Activated naive CD4-positive, alpha-beta T cell treated with anti-CD3 and anti-CD28 coated beads, Interleukin-2, amount 10 ng/mL, durations not matched to agents 7 days and 5 days (primary cell): ENCODE measurements at regions not wholly inside any gene's neighbourhood (a gene's known extent, or its start where the extent isn't known, plus 50 kb on each side); places are given as distances from the start of the nearest gene placed in this dataset.
"Not testable (repeated sequence)": the region's sequence is repeated elsewhere in the genome, so short reads cannot be mapped to it uniquely, and the experiment has no call there.

Source experiments
- CTCF ChIA-PET: fragments of 350-600 bp; sonication (Branson Sonifier 250); formaldehyde crosslinking; loops from one replicate; lab custom pipeline; 2021; ENCODE audit warnings: antibody characterized with exemption; lab: Charles Lee
- DNase-seq: peaks from one replicate; pipeline ENCODE4 v3.0.0-alpha.2; 2020
- H3K27ac Mint-ChIP-seq: one replicate; pipeline ENCODE4 v1.8.0; 2021; ENCODE audit warnings: mild to moderate bottlenecking, moderate library complexity, mixed read lengths
- H3K27me3 Mint-ChIP-seq: one replicate; pipeline ENCODE4 v1.8.0; 2021; ENCODE audit warnings: mild to moderate bottlenecking, mixed read lengths
- H3K36me3 Mint-ChIP-seq: one replicate; pipeline ENCODE4 v1.8.0; 2021; ENCODE audit warnings: mixed read lengths
- H3K4me1 Mint-ChIP-seq: one replicate; pipeline ENCODE4 v1.8.0; 2021; ENCODE audit warnings: mixed read lengths
- H3K4me3 Mint-ChIP-seq: one replicate; pipeline ENCODE4 v1.8.0; 2021; ENCODE audit warnings: mild to moderate bottlenecking, moderate library complexity, mixed read lengths
- H3K9me3 Mint-ChIP-seq: one replicate; pipeline ENCODE4 v1.8.0; 2021; ENCODE audit warnings: mixed read lengths

GRCh38 chr19:57008432-57008831 is 111.4 kb upstream of the USP29 start:
- H3K27ac Mint-ChIP-seq: no peak overlapping the region
- no peaks in the 10 kb centered on the region for H3K27me3 Mint-ChIP-seq
- CTCF ChIA-PET: no interaction called here
- peaks cover 52% of the 10 kb centered on the region for H3K9me3 Mint-ChIP-seq
- H3K4me3 Mint-ChIP-seq: no peak overlapping the region
- H3K4me1 Mint-ChIP-seq: no peaks in the 10 kb centered on the region
- DNase-seq: no peak
- no peaks in the 10 kb centered on the region for H3K36me3 Mint-ChIP-seq

GRCh38 chr19:57010541-57010940 is 109.2 kb upstream of the USP29 start:
- Mint-ChIP-seq H3K36me3 (no peaks in the 10 kb centered on the region), H3K9me3 (peaks cover 65% of the 10 kb centered on the region), H3K27me3 (no peaks in the 10 kb centered on the region), H3K4me3 (no peak overlapping the region), H3K4me1 (no peaks in the 10 kb centered on the region), H3K27ac (no peak overlapping the region)
- CTCF ChIA-PET: no interaction called here
- DNase-seq: no peak

- CTCF ChIA-PET: no interaction called here
- H3K9me3 Mint-ChIP-seq: peaks cover 51% of the 10 kb centered on the region
- no peak overlapping the region for H3K27ac Mint-ChIP-seq
- no peak for DNase-seq
- H3K36me3 Mint-ChIP-seq: no peaks in the 10 kb centered on the region
- no peaks in the 10 kb centered on the region for H3K4me1 Mint-ChIP-seq
- H3K4me3 Mint-ChIP-seq: no peak overlapping the region
- H3K27me3 Mint-ChIP-seq: no peaks in the 10 kb centered on the region
Observed at GRCh38 chr19:57016076-57016475, 103.7 kb upstream of the USP29 start.

DNA sequence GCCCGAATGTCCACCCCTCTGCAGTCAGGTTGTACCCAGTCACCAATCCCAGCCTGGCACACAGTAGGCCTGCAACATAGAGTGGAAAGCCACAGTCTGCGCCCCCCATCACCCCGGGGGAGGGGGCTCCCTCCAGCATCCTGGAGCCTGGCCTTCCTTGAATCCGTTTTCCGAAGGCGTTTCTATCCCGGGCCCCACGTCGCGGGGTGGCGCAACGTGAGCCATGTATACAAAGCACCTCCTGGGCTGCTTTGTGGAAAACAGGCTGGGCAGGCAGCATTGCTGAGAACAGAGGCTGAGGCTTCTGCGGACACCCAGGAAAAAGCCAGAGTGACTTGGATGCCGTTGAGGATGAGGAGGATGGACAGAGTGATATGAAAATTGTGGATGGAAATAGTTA is 103.3 kb upstream of the USP29 start:
- Mint-ChIP-seq H3K9me3 (peaks cover 52% of the 10 kb centered on the region), H3K27ac (no peak overlapping the region), H3K27me3 (no peaks in the 10 kb centered on the region), H3K4me3 (no peak overlapping the region), H3K4me1 (no peaks in the 10 kb centered on the region), H3K36me3 (no peaks in the 10 kb centered on the region)
- no peak for DNase-seq
- CTCF ChIA-PET: no interaction called here

GRCh38 chr19:57025491-57025890 is 94.3 kb upstream of the USP29 start:
- no peaks in the 10 kb centered on the region for H3K36me3 Mint-ChIP-seq
- peaks cover 48% of the 10 kb centered on the region for H3K9me3 Mint-ChIP-seq
- H3K27ac Mint-ChIP-seq: no peak overlapping the region
- no peaks in the 10 kb centered on the region for H3K4me1 Mint-ChIP-seq
- CTCF ChIA-PET: no interaction called here
- no peaks in the 10 kb centered on the region for H3K27me3 Mint-ChIP-seq
- DNase-seq: no peak
- no peak overlapping the region for H3K4me3 Mint-ChIP-seq

- Mint-ChIP-seq H3K9me3 (peaks cover 48% of the 10 kb centered on the region), H3K4me1 (no peaks in the 10 kb centered on the region), H3K27ac (no peak overlapping the region), H3K36me3 (no peaks in the 10 kb centered on the region), H3K27me3 (no peaks in the 10 kb centered on the region), H3K4me3 (no peak overlapping the region)
- CTCF ChIA-PET: no interaction called here
- no peak for DNase-seq
Observed at GRCh38 chr19:57026476-57026875, 93.3 kb upstream of the USP29 start.

DNA sequence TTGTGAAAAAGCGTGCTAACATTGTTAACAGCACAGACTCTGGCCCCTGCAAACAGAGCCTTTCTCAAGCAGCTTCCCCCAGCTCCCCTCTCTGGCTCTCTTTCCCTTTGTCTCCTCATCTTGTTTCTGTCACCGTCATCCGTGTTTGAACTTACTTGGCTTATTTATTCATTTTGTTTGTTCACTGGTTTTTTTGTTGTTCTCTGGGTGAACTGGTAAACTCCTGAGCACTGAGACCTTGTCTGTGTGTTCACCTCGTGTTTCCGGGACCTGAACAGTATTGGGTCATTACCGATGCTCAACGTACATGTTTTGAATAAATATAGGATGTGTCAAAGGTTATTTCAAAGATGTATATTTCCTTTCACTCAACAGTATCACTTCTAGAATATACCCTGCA is 92.4 kb upstream of the USP29 start:
- H3K27me3 Mint-ChIP-seq: no peaks in the 10 kb centered on the region
- no peak for DNase-seq
- CTCF ChIA-PET: no interaction called here
- H3K9me3 Mint-ChIP-seq: peaks cover 47% of the 10 kb centered on the region
- no peak overlapping the region for H3K4me3 Mint-ChIP-seq
- no peaks in the 10 kb centered on the region for H3K36me3 Mint-ChIP-seq
- H3K27ac Mint-ChIP-seq: no peak overlapping the region
- H3K4me1 Mint-ChIP-seq: no peaks in the 10 kb centered on the region

- CTCF ChIA-PET: no interaction called here
- Mint-ChIP-seq H3K27ac (no peak overlapping the region), H3K27me3 (no peaks in the 10 kb centered on the region), H3K9me3 (peaks cover 48% of the 10 kb centered on the region), H3K36me3 (no peaks in the 10 kb centered on the region), H3K4me3 (no peak overlapping the region), H3K4me1 (no peaks in the 10 kb centered on the region)
- DNase-seq: no peak
Observed at GRCh38 chr19:57028804-57029525, 90.8 kb upstream of the USP29 start.

- no peak for DNase-seq
- peaks cover 45% of the 10 kb centered on the region for H3K9me3 Mint-ChIP-seq
- no peaks in the 10 kb centered on the region for H3K36me3 Mint-ChIP-seq
- no peaks in the 10 kb centered on the region for H3K27me3 Mint-ChIP-seq
- H3K27ac Mint-ChIP-seq: no peak overlapping the region
- CTCF ChIA-PET: no interaction called here
- H3K4me1 Mint-ChIP-seq: no peaks in the 10 kb centered on the region
- no peak overlapping the region for H3K4me3 Mint-ChIP-seq
Observed at GRCh38 chr19:57031106-57031505, 88.7 kb upstream of the USP29 start.

- no peaks in the 10 kb centered on the region for H3K4me1 Mint-ChIP-seq
Observed at GRCh38 chr19:57033576-57033975, 86.2 kb upstream of the USP29 start.

GRCh38 chr19:57034544-57034943 is 85.2 kb upstream of the USP29 start:
- no peak overlapping the region for H3K4me3 Mint-ChIP-seq
- no peaks in the 10 kb centered on the region for H3K27me3 Mint-ChIP-seq
- H3K27ac Mint-ChIP-seq: no peak overlapping the region
- no peaks in the 10 kb centered on the region for H3K4me1 Mint-ChIP-seq
- H3K9me3 Mint-ChIP-seq: peaks cover 59% of the 10 kb centered on the region
- DNase-seq: no peak
- CTCF ChIA-PET: no interaction called here
- no peaks in the 10 kb centered on the region for H3K36me3 Mint-ChIP-seq

More at GRCh38 chr19:57033576-57033975, 86.2 kb upstream of the USP29 start:
- CTCF ChIA-PET: no interaction called here
- Mint-ChIP-seq H3K27me3 (no peaks in the 10 kb centered on the region), H3K4me3 (no peak overlapping the region), H3K27ac (no peak overlapping the region), H3K36me3 (no peaks in the 10 kb centered on the region), H3K9me3 (peaks cover 54% of the 10 kb centered on the region)
- no peak for DNase-seq

DNA sequence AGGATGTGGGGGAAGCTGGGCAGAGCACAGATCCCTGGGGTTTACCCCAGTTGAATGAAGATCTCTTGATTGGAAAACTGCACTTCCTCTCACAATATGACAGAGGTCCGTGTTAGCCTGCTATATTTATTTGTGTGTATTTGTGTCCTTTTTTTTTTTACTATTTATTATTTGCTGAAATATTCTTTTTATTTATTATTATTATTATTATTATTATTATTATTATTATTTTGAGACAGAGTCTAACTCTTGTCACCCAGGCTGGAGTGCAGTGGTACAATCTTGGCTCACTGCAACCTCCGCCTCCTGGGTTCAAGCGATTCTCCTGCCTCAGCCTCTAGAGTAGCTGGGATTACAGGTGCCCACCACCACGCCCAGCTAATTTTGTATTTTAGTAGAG is 84.0 kb upstream of the USP29 start:
- DNase-seq, H3K4me3 Mint-ChIP-seq, H3K4me1 Mint-ChIP-seq, H3K27ac Mint-ChIP-seq, H3K27me3 Mint-ChIP-seq, CTCF ChIA-PET, H3K36me3 Mint-ChIP-seq: not testable (repeated sequence)
- peaks cover 62% of the 10 kb centered on the region for H3K9me3 Mint-ChIP-seq

GRCh38 chr19:57037556-57037955 is 82.2 kb upstream of the USP29 start:
- no peak overlapping the region for H3K4me3 Mint-ChIP-seq
- no peak overlapping the region for H3K27ac Mint-ChIP-seq
- peaks cover 63% of the 10 kb centered on the region for H3K9me3 Mint-ChIP-seq
- CTCF ChIA-PET: no interaction called here
- no peaks in the 10 kb centered on the region for H3K4me1 Mint-ChIP-seq
- H3K36me3 Mint-ChIP-seq: no peaks in the 10 kb centered on the region
- DNase-seq: no peak
- H3K27me3 Mint-ChIP-seq: no peaks in the 10 kb centered on the region

GRCh38 chr19:57047743-57048142 is 72.0 kb upstream of the USP29 start:
- H3K36me3 Mint-ChIP-seq: no peaks in the 10 kb centered on the region
- no peaks in the 10 kb centered on the region for H3K4me1 Mint-ChIP-seq
- H3K9me3 Mint-ChIP-seq: peaks cover 47% of the 10 kb centered on the region
- H3K27me3 Mint-ChIP-seq: no peaks in the 10 kb centered on the region
- H3K27ac Mint-ChIP-seq: no peak overlapping the region
- no peak for DNase-seq
- CTCF ChIA-PET: no interaction called here
- H3K4me3 Mint-ChIP-seq: no peak overlapping the region

DNA sequence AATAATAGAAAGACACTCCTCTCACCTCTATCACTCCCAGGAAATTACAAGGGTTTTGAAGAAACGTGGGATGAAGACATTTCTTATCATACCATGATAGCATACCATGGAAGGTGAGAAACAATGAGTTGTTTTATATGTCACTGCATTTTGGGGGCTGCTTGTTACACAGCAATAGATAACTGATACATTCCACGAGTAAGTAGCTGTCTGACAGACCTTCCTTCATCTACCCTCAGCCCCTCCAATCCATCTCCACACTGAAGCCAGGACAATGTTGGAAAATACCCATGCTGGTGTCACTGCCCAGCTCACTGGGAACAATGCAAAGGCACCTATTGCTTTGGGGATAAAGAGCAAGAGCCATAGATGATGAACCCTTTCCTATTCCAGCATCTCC is 68.9 kb upstream of the USP29 start:
- Mint-ChIP-seq H3K4me1 (no peaks in the 10 kb centered on the region), H3K36me3 (no peaks in the 10 kb centered on the region), H3K27me3 (no peaks in the 10 kb centered on the region), H3K9me3 (peaks cover 61% of the 10 kb centered on the region), H3K27ac (no peak overlapping the region), H3K4me3 (no peak overlapping the region)
- CTCF ChIA-PET: no interaction called here
- DNase-seq: no peak

GRCh38 chr19:57052081-57052480 is 67.7 kb upstream of the USP29 start:
- Mint-ChIP-seq H3K4me3 (no peak overlapping the region), H3K9me3 (peaks cover 62% of the 10 kb centered on the region)
- DNase-seq: no peak

More at GRCh38 chr19:57052081-57052480, 67.7 kb upstream of the USP29 start:
- no peaks in the 10 kb centered on the region for H3K27me3 Mint-ChIP-seq
- CTCF ChIA-PET: no interaction called here
- H3K27ac Mint-ChIP-seq: no peak overlapping the region
- H3K4me1 Mint-ChIP-seq: no peaks in the 10 kb centered on the region
- no peaks in the 10 kb centered on the region for H3K36me3 Mint-ChIP-seq
